ENCODE measurements at regions not wholly inside any gene's neighbourhood (a gene's known extent, or its start where the extent isn't known, plus 50 kb on each side); places are given as distances from the start of the nearest gene placed in this dataset.

- TF ChIP-seq TAF1 (IDR thresholded peaks at IDR 0.05; ENCODE audit: low read depth) (no peak), FOXM1 (IDR thresholded peaks at IDR 0.05; ENCODE audit: borderline replicate concordance, low read depth) (no peak)
These were observed 115.9 kb upstream of the JUN start for GRCh38 chr1:58899587-58900271.

- TF ChIP-seq NFIC (IDR thresholded peaks at IDR 0.05) (no peak), EP300 (IDR thresholded peaks at IDR 0.05; ENCODE audit: borderline replicate concordance) (no peak)
These were observed 116.5 kb upstream of the JUN start for GRCh38 chr1:58900396-58900795.

GRCh38 chr1:58901008-58901407 is 117.2 kb upstream of the JUN start:
- TF ChIP-seq NFIC (IDR thresholded peaks at IDR 0.05) (no peak), CEBPB (IDR thresholded peaks at IDR 0.05) (no peak), REST (IDR thresholded peaks at IDR 0.05; ENCODE audit: low read depth) (no peak), FOXM1 (IDR thresholded peaks at IDR 0.05; ENCODE audit: borderline replicate concordance, low read depth) (no peak), EGR1 (IDR thresholded peaks at IDR 0.05) (no peak), EP300 (IDR thresholded peaks at IDR 0.05; ENCODE audit: borderline replicate concordance) (no peak), USF1 (IDR thresholded peaks at IDR 0.05) (no peak), TEAD4 (IDR thresholded peaks at IDR 0.05) (no peak), ZBTB7A (IDR thresholded peaks at IDR 0.05; ENCODE audit: low read depth) (no peak), YY1 (IDR thresholded peaks at IDR 0.05; ENCODE audit: low read depth) (no peak), TCF12 (IDR thresholded peaks at IDR 0.05; ENCODE audit: low read depth) (no peak), CREB1 (IDR thresholded peaks at IDR 0.05; ENCODE audit: low read depth) (no peak), RAD21 (IDR thresholded peaks at IDR 0.05; ENCODE audit: low read depth) (no peak)

GRCh38 chr1:58902830-58903513 is 119.1 kb upstream of the JUN start:
- TF ChIP-seq YY1 (IDR thresholded peaks at IDR 0.05; ENCODE audit: low read depth) (no peak), MAX (IDR thresholded peaks at IDR 0.05) (no peak), FOXM1 (IDR thresholded peaks at IDR 0.05; ENCODE audit: borderline replicate concordance, low read depth) (no peak), REST (IDR thresholded peaks at IDR 0.05; ENCODE audit: low read depth) (no peak), TCF12 (IDR thresholded peaks at IDR 0.05; ENCODE audit: low read depth) (no peak), ZBTB7A (IDR thresholded peaks at IDR 0.05; ENCODE audit: low read depth) (no peak), USF1 (IDR thresholded peaks at IDR 0.05) (no peak), NFIC (IDR thresholded peaks at IDR 0.05) (no peak), TAF1 (IDR thresholded peaks at IDR 0.05; ENCODE audit: low read depth) (no peak), CEBPB (IDR thresholded peaks at IDR 0.05) (no peak), CREB1 (IDR thresholded peaks at IDR 0.05; ENCODE audit: low read depth) (no peak), TEAD4 (IDR thresholded peaks at IDR 0.05) (no peak), EGR1 (IDR thresholded peaks at IDR 0.05) (no peak), EP300 (IDR thresholded peaks at IDR 0.05; ENCODE audit: borderline replicate concordance) (no peak), RAD21 (IDR thresholded peaks at IDR 0.05; ENCODE audit: low read depth) (no peak)

GRCh38 chr1:58903514-58904298 is 119.9 kb upstream of the JUN start:
- TF ChIP-seq TEAD4 (IDR thresholded peaks at IDR 0.05) (no peak; the same call in 1 of the 2 replicates), YY1 (IDR thresholded peaks at IDR 0.05; ENCODE audit: low read depth) (peak; percentile 66), TAF1 (IDR thresholded peaks at IDR 0.05; ENCODE audit: low read depth) (peak; percentile 78), EP300 (IDR thresholded peaks at IDR 0.05; ENCODE audit: borderline replicate concordance) (no peak), USF1 (IDR thresholded peaks at IDR 0.05) (peak; percentile 2; the same call in 1 of the 2 replicates), TCF12 (IDR thresholded peaks at IDR 0.05; ENCODE audit: low read depth) (0 out of 2 replicates have a peak, but pooled peaks have one; percentile 46), FOXM1 (IDR thresholded peaks at IDR 0.05; ENCODE audit: borderline replicate concordance, low read depth) (no peak), RAD21 (IDR thresholded peaks at IDR 0.05; ENCODE audit: low read depth) (0 out of 2 replicates have a peak, but pooled peaks have one; percentile 2), CEBPB (IDR thresholded peaks at IDR 0.05) (no peak), REST (IDR thresholded peaks at IDR 0.05; ENCODE audit: low read depth) (no peak), MAX (IDR thresholded peaks at IDR 0.05) (peak; percentile 70), EGR1 (IDR thresholded peaks at IDR 0.05) (no peak), CREB1 (IDR thresholded peaks at IDR 0.05; ENCODE audit: low read depth) (0 out of 2 replicates have a peak, but pooled peaks have one; percentile 40), ZBTB7A (IDR thresholded peaks at IDR 0.05; ENCODE audit: low read depth) (no peak), NFIC (IDR thresholded peaks at IDR 0.05) (peak; percentile 40; the same call in 1 of the 2 replicates)

All from Ishikawa (cell line).